MM.1S (cell line): ENCODE measurements at regions not wholly inside any gene's neighbourhood (a gene's known extent, or its start where the extent isn't known, plus 50 kb on each side); places are given as distances from the start of the nearest gene placed in this dataset.

ENCODE experiments used
- DNase-seq: peaks from one replicate; pipeline ENCODE4 v3.0.0-alpha.2; 2015
- H2AFZ ChIP-seq: fragments of 300-600 bp; sonication (generic); 2 replicates; pipeline ENCODE4 v1.6.0; 2016; ENCODE audit warnings: antibody characterized with exemption, low read length
- H3F3A ChIP-seq: fragments of 300-600 bp; sonication (generic); 2 replicates; pipeline ENCODE4 v1.6.1; 2016; ENCODE audit warnings: mild to moderate bottlenecking, antibody characterized with exemption, low read length, moderate library complexity, mixed read lengths; ENCODE audit not compliant: insufficient read depth
- H3K27ac ChIP-seq: fragments of 300-600 bp; sonication (generic); 2 replicates; pipeline ENCODE4 v1.5.1; 2016; ENCODE audit warnings: mild to moderate bottlenecking, low read length
- H3K27me3 ChIP-seq: fragments of 300-600 bp; sonication (generic); replicated peaks from 2 replicates; pipeline ENCODE4 v1.6.0; 2016; ENCODE audit warnings: low read length; ENCODE audit not compliant: insufficient read depth
- H3K36me3 ChIP-seq: fragments of 300-600 bp; sonication (generic); replicated peaks from 2 replicates; pipeline ENCODE4 v1.6.1; 2016; ENCODE audit warnings: mild to moderate bottlenecking, low read length, mixed read lengths; ENCODE audit not compliant: insufficient read depth
- H3K4me1 ChIP-seq: fragments of 300-600 bp; sonication (generic); 2 replicates; pipeline ENCODE4 v1.6.1; 2016; ENCODE audit warnings: low read length, mixed read lengths
- H3K4me2 ChIP-seq: fragments of 300-600 bp; sonication (generic); 2 replicates; pipeline ENCODE4 v1.6.0; 2016; ENCODE audit warnings: low read depth, low read length
- H3K4me3 ChIP-seq: fragments of 300-600 bp; sonication (generic); 2 replicates; pipeline ENCODE4 v1.5.1; 2016; ENCODE audit warnings: low read length, mixed read lengths
- H3K79me2 ChIP-seq: fragments of 300-600 bp; sonication (generic); 2 replicates; pipeline ENCODE4 v1.6.1; 2016; ENCODE audit warnings: mixed run types, low read length, mixed read lengths
- H3K9ac ChIP-seq: fragments of 300-600 bp; sonication (generic); 2 replicates; pipeline ENCODE4 v1.6.1; 2016; ENCODE audit warnings: low read length, mixed read lengths
- H3K9me2 ChIP-seq: fragments of 300-600 bp; sonication (generic); replicated peaks from 2 replicates; pipeline ENCODE4 v1.6.1; 2016; ENCODE audit warnings: mild to moderate bottlenecking, low read length, mixed read lengths; ENCODE audit not compliant: insufficient read depth
- H3K9me3 ChIP-seq: fragments of 300-600 bp; sonication (generic); replicated peaks from 2 replicates; pipeline ENCODE4 v1.6.1; 2016; ENCODE audit warnings: mild to moderate bottlenecking, low read length, mixed read lengths; ENCODE audit not compliant: insufficient read depth
- H4K20me1 ChIP-seq: fragments of 300-600 bp; sonication (generic); 2 replicates; pipeline ENCODE4 v1.6.1; 2016; ENCODE audit warnings: mild to moderate bottlenecking, low read length, moderate library complexity, mixed read lengths; ENCODE audit not compliant: insufficient read depth
- EZH2 ChIP-seq: fragments of 300-600 bp; sonication (generic); optimal IDR thresholded peaks from 2 replicates; pipeline ENCODE3; 2017; ENCODE audit warnings: low read depth, mild to moderate bottlenecking, antibody characterized with exemption, low read length, mixed read lengths
- EZH2phosphoT487 ChIP-seq: fragments of 300-600 bp; sonication (generic); IDR thresholded peaks from 2 replicates; pipeline ENCODE4 v1.6.1; 2018; ENCODE audit warnings: antibody characterized with exemption, low read length
- TF ChIP-seq, protein P1 (sequence below): fragments of 300-600 bp; sonication (generic); IDR thresholded peaks from 2 replicates; pipeline ENCODE4 v1.5.1; 2016; ENCODE audit warnings: antibody characterized with exemption, low read length, mixed read lengths

DNA sequence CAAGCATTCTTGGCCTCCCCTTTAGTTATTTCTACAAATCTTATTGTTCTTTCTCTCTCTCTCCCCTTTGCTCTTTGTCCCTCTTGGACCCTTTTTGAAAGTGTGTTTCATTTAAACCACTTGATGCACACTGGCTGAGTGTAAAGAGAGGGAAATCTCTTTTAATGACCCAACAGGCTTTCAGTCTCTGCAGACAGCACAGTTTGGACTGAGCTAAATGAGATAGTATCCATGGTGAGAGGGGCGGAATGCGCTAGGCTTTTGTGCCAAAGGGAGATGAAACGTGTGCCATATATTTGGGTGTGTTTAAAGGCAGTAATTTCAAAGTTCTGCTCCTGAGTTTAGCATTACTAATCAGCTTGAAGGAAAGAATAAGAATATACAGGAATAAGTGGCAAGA lies 184.9 kb downstream of the PCSK1 start:
- no peaks in the 10 kb centered on the region for H3K27me3 ChIP-seq
- DNase-seq, result no peak
- TF ChIP-seq, protein P1, sequence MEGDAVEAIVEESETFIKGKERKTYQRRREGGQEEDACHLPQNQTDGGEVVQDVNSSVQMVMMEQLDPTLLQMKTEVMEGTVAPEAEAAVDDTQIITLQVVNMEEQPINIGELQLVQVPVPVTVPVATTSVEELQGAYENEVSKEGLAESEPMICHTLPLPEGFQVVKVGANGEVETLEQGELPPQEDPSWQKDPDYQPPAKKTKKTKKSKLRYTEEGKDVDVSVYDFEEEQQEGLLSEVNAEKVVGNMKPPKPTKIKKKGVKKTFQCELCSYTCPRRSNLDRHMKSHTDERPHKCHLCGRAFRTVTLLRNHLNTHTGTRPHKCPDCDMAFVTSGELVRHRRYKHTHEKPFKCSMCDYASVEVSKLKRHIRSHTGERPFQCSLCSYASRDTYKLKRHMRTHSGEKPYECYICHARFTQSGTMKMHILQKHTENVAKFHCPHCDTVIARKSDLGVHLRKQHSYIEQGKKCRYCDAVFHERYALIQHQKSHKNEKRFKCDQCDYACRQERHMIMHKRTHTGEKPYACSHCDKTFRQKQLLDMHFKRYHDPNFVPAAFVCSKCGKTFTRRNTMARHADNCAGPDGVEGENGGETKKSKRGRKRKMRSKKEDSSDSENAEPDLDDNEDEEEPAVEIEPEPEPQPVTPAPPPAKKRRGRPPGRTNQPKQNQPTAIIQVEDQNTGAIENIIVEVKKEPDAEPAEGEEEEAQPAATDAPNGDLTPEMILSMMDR, result no peak
- TF ChIP-seq EZH2, result no peak
- no peak for TF ChIP-seq EZH2phosphoT487
- H3K9ac ChIP-seq, result no peak overlapping the region
- H3K36me3 ChIP-seq, result no peaks in the 10 kb centered on the region
- no peaks in the 10 kb centered on the region for H3K9me3 ChIP-seq
- no peak overlapping the region for H3K4me2 ChIP-seq
- no peaks in the 10 kb centered on the region for H3F3A ChIP-seq
- no peaks in the 10 kb centered on the region for H3K9me2 ChIP-seq
- H4K20me1 ChIP-seq, result no peaks in the 10 kb centered on the region
- no peaks in the 10 kb centered on the region for H3K79me2 ChIP-seq
- no peaks in the 10 kb centered on the region for H3K4me1 ChIP-seq
- no peak overlapping the region for H3K27ac ChIP-seq
- H2AFZ ChIP-seq, result no peak overlapping the region
- H3K4me3 ChIP-seq, result no peak overlapping the region

DNA sequence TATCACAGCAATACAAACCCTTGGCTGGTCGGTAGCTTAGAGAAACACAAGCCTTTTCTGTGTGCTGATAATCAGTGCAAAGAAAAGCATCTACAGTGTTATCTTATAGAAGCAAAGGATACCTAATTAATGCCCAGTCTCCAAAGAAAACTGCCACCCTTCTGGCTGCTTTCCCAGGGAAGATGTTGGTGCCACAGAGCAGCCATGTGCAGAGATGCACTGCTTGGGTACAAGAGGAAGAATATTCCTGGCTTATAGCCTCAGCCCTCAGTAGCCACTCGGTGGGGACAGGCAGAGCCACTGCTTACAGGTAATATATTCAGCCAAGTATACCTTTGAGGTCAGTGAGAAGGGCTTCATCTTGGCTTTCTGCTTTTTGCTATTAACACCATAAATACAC lies 185.3 kb downstream of the PCSK1 start:
- Histone ChIP-seq H3K79me2 (no peaks in the 10 kb centered on the region), H4K20me1 (no peaks in the 10 kb centered on the region), H3F3A (no peaks in the 10 kb centered on the region), H3K27me3 (no peaks in the 10 kb centered on the region), H3K27ac (no peak overlapping the region), H2AFZ (no peak overlapping the region), H3K36me3 (no peaks in the 10 kb centered on the region), H3K4me1 (no peaks in the 10 kb centered on the region), H3K4me2 (no peak overlapping the region), H3K9me2 (no peaks in the 10 kb centered on the region), H3K4me3 (no peak overlapping the region), H3K9me3 (no peaks in the 10 kb centered on the region), H3K9ac (no peak overlapping the region)
- TF ChIP-seq, protein P1, result no peak
- TF ChIP-seq EZH2phosphoT487 (no peak), EZH2 (no peak)
- no peak for DNase-seq

DNA sequence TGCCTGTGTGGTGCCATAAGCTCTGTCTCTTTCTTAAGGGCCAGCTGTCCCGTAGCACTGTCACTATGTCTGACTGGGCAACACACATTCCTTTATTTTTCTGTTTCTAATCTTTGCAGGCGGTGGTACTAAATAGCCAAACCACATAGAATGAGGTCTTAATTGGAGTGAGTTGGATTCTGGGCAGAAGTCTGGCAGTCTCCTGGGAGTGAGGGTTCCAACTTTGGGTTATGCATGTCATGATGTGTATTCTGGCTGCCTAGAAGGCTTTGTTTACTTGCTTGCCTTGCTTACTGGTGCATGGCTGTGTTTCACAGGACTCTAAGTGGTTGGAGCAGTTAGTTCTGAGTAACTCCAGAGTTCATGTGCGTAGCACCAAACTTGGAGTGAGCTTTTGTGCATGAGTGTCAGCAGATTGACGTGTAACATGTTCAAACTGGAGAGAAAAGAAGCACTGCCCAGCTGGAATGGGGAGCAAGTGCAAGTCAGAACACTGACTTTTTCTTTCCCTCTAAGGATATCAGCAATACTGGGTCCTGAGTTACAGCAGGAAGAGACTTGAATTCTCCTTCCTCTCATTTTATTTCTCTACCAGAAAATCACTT lies 185.8 kb downstream of the PCSK1 start:
- TF ChIP-seq EZH2phosphoT487 (no peak), EZH2 (no peak)
- TF ChIP-seq, protein P1, result no peak
- H3K27me3 ChIP-seq, result no peaks in the 10 kb centered on the region
- no peaks in the 10 kb centered on the region for H3F3A ChIP-seq
- no peak overlapping the region for H3K27ac ChIP-seq
- DNase-seq, result no peak
- no peak overlapping the region for H2AFZ ChIP-seq
- no peaks in the 10 kb centered on the region for H3K9me2 ChIP-seq
- no peaks in the 10 kb centered on the region for H3K4me1 ChIP-seq
- no peak overlapping the region for H3K4me2 ChIP-seq
- H3K9ac ChIP-seq, result no peak overlapping the region
- no peaks in the 10 kb centered on the region for H4K20me1 ChIP-seq
- no peaks in the 10 kb centered on the region for H3K36me3 ChIP-seq
- no peaks in the 10 kb centered on the region for H3K79me2 ChIP-seq
- H3K4me3 ChIP-seq, result no peak overlapping the region
- H3K9me3 ChIP-seq, result no peaks in the 10 kb centered on the region
